Esophagus (tissue), 2 donors: ENCODE measurements at regions not wholly inside any gene's neighbourhood (a gene's known extent, or its start where the extent isn't known, plus 50 kb on each side); places are given as distances from the start of the nearest gene placed in this dataset.

Experiments used
- H3K27ac ChIP-seq, 2 donors: one replicate each; pipeline ENCODE4 v1.5.1; 2013; ENCODE audit warnings: low read depth in 2 of 2, mild to moderate bottlenecking in 2 of 2, inconsistent platforms in 1 of 2, low read length in 1 of 2, moderate library complexity in 1 of 2
- H3K27me3 ChIP-seq, 2 donors: one replicate each; pipeline ENCODE4 v1.6.1; 2013; ENCODE audit warnings: low read length in 2 of 2, control low read depth in 1 of 2, mild to moderate bottlenecking in 1 of 2; ENCODE audit not compliant: insufficient read depth in 2 of 2, control insufficient read depth in 1 of 2
- H3K36me3 ChIP-seq, 2 donors: one replicate each; pipeline ENCODE4 v1.6.1; 2013; ENCODE audit warnings: low read length in 1 of 2; ENCODE audit not compliant: control insufficient read depth in 2 of 2, insufficient read depth in 2 of 2
- H3K4me1 ChIP-seq, 2 donors: one replicate each; pipeline ENCODE4 v1.6.1; 2013; ENCODE audit warnings: low read length in 1 of 2; ENCODE audit not compliant: control insufficient read depth in 2 of 2, insufficient read depth in 2 of 2
- H3K4me3 ChIP-seq, 2 donors: one replicate each; pipeline ENCODE4 v1.5.1; 2013; ENCODE audit warnings: low read length in 2 of 2, mild to moderate bottlenecking in 2 of 2, low read depth in 1 of 2, moderate library complexity in 1 of 2
- H3K9me3 ChIP-seq, 2 donors: one replicate each; pipeline ENCODE4 v1.6.1; 2013; ENCODE audit warnings: mild to moderate bottlenecking in 2 of 2, low read depth in 1 of 2, low read length in 1 of 2, moderate library complexity in 1 of 2; ENCODE audit not compliant: control insufficient read depth in 2 of 2, insufficient read depth in 1 of 2
- WGBS, 2 donors: extraction: QIAGEN DNeasy Blood & Tissue Kit; methylation state at CpG; one replicate each; pipeline ENCODE4 v1.1.7; 2013; 5-methylcytosine and 5-hydroxymethylcytosine counted together
- donor health status: healthy with polysubstance abuse.
- donor health status: Bipolar disorder and iron deficiency.

GRCh38 chr22:48371391-48371790 is 1456.3 kb downstream of the BRD1 start:
- peaks cover 0 to 2% of the 10 kb centered on the region in 2 donors for H3K4me1 ChIP-seq
- WGBS, 2 donors: 54 to 55% methylated on average over 7 of the region's 7 CpGs

DNA sequence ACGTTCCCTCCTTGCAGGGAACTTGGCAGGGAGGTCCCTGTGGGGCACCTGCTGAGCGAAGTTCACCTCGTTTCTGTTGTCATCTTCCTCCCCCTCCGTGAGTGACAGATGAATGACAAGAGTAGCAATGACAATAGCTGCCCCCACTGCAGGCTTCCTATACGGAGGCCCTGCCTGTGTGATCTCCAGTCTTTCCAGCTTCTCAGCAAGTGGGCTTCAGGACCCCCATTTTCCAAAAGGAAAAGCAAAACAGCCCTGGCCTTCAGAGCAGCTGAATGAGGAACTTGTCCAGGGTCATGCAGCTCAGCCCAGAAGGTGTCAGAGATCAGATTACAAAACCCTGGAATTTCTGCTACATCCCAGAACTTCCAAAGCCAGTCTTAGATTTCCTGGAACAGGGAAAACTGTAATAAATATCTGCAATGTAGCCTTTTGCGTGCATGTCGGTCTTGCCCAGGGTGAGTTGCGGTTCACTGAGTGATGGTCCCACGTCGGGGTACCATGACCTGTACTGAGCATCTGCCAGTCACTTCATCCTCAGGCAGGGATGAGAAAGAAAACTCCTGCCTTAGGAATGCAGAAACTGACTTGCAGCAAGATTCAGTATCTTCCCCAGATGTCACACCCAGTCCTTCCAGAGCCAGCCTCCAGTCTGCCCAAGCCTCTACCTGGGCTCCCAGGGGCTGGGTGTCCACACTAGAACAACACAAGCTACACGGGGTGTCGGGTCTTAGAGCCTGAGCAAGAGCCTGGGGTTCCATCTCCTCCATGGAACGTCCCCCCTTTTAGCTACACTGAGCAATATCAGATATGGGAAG is 1457.0 kb downstream of the BRD1 start:
- H3K9me3 ChIP-seq: no peaks in the 10 kb centered on the region
- no peaks in the 10 kb centered on the region for H3K36me3 ChIP-seq
- peaks cover 0 to 2% of the 10 kb centered on the region in 2 donors for H3K4me1 ChIP-seq
- H3K27ac ChIP-seq: no peak overlapping the region
- WGBS, 2 donors: 55 to 65% methylated on average over 13 of the region's 13 CpGs
- no peak overlapping the region for H3K4me3 ChIP-seq
- H3K27me3 ChIP-seq: no peaks in the 10 kb centered on the region

More at GRCh38 chr22:48371391-48371790, 1456.3 kb downstream of the BRD1 start:
- Histone ChIP-seq H3K9me3 (no peaks in the 10 kb centered on the region), H3K27ac (no peak overlapping the region), H3K27me3 (no peaks in the 10 kb centered on the region), H3K36me3 (no peaks in the 10 kb centered on the region), H3K4me3 (no peak overlapping the region)

DNA sequence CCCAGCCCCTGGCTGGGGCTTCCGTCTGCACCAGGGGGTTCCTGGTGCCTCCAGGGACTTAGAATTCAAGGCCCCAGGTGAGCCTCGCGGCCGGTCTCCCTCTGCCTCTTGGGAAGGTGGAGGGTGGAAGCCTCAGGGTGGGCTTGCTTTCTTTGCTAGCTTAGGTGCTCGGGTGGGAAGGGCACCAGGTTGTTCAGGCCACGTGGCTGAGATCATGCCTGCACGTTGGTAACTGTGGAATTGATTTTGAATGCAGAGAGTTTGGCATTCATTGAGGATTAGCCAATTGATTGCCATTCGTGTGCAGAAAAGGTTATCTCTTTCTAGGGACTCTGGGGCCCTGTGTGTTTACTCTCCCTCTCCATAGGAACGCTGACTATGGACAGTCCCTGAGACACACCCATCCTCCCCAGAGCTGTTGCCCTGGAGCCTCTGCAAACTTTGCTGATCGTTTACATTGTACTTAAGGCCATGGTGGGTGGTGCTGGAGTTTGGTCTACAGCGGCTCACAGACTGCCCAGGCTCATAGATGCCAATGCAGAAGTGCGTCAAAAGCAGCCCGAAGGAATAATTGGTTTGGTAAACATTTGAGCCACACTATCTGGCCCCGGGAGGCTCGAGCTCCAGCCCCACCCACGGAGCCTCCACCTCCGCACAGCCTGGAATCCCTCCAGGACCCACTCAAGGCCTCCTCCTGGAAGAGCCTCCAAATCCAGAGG is 1457.7 kb downstream of the BRD1 start:
- H3K27me3 ChIP-seq: no peaks in the 10 kb centered on the region
- no peaks in the 10 kb centered on the region for H3K9me3 ChIP-seq
- peaks cover 0 to 2% of the 10 kb centered on the region in 2 donors for H3K4me1 ChIP-seq
- 22 to 30% methylated on average over 17 of the region's 17 CpGs for WGBS, 2 donors
- H3K27ac ChIP-seq: no peak overlapping the region
- no peak overlapping the region for H3K4me3 ChIP-seq
- no peaks in the 10 kb centered on the region for H3K36me3 ChIP-seq

- Histone ChIP-seq H3K27me3 (no peaks in the 10 kb centered on the region), H3K27ac (no peak overlapping the region), H3K36me3 (no peaks in the 10 kb centered on the region), H3K9me3 (no peaks in the 10 kb centered on the region), H3K4me3 (no peak overlapping the region), H3K4me1 (peaks cover 0 to 2% of the 10 kb centered on the region in 2 donors)
- WGBS, 2 donors: 83 to 84% methylated on average over 11 of the region's 11 CpGs
Measured at GRCh38 chr22:48368975-48369525, 1458.6 kb downstream of the BRD1 start.

- 84 to 86% methylated on average over 12 of the region's 12 CpGs for WGBS, 2 donors
- H3K27ac ChIP-seq: no peak overlapping the region
- H3K27me3 ChIP-seq: no peaks in the 10 kb centered on the region
- H3K4me1 ChIP-seq: peaks cover 0 to 2% of the 10 kb centered on the region in 2 donors
- no peaks in the 10 kb centered on the region for H3K36me3 ChIP-seq
- no peaks in the 10 kb centered on the region for H3K9me3 ChIP-seq
- H3K4me3 ChIP-seq: no peak overlapping the region
Measured at GRCh38 chr22:48367731-48368130, 1459.9 kb downstream of the BRD1 start.

DNA sequence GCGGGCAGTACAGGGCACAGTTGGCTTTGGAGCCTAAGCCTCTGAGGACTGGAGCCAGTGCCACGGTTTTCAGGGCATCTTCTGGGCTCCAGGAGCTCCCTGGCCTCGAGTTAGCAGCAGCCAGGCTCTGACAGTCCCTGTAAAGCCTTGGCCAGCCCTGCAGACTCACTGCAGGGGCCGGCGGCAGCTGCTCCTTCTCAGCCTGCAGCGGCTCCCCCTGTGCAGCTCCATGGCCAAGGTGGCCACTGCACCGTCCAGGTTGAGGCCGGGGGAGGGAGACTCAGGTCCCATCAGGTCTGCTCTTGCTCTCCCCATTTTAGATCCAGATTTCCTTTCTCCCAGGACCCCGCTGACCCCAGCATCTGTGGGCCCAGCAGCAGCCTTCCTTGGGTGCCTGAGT is 1461.1 kb downstream of the BRD1 start:
- WGBS, 2 donors: 68 to 77% methylated on average over 9 of the region's 9 CpGs
- H3K4me1 ChIP-seq: peaks cover 0 to 2% of the 10 kb centered on the region in 2 donors
- no peak overlapping the region for H3K4me3 ChIP-seq
- no peaks in the 10 kb centered on the region for H3K9me3 ChIP-seq
- H3K27me3 ChIP-seq: no peaks in the 10 kb centered on the region
- H3K36me3 ChIP-seq: no peaks in the 10 kb centered on the region
- no peak overlapping the region for H3K27ac ChIP-seq

DNA sequence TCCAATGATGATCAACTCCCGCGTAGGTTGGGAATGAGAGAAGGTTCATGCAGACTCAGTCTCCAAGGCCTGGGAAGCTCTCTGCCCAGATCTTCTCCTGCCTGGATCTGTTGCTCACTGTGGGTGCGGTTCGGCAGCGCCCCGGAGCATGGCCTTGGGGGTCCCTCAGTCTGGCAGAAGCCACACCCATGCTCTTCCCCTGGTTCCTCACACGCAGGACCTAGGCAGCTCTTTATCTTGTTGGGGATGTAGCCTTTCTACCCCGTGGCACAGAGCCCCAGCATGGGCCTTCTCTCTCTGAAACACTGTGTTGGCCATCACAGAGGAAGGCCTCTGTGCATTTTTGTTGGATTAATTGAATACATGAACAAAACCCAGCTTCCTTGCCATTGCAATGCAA is 1461.6 kb downstream of the BRD1 start:
- no peaks in the 10 kb centered on the region for H3K9me3 ChIP-seq
- no peak overlapping the region for H3K4me3 ChIP-seq
- 84 to 85% methylated on average over 8 of the region's 8 CpGs for WGBS, 2 donors
- no peaks in the 10 kb centered on the region for H3K36me3 ChIP-seq
- no peak overlapping the region for H3K27ac ChIP-seq
- H3K27me3 ChIP-seq: no peaks in the 10 kb centered on the region
- H3K4me1 ChIP-seq: no peaks in the 10 kb centered on the region

DNA sequence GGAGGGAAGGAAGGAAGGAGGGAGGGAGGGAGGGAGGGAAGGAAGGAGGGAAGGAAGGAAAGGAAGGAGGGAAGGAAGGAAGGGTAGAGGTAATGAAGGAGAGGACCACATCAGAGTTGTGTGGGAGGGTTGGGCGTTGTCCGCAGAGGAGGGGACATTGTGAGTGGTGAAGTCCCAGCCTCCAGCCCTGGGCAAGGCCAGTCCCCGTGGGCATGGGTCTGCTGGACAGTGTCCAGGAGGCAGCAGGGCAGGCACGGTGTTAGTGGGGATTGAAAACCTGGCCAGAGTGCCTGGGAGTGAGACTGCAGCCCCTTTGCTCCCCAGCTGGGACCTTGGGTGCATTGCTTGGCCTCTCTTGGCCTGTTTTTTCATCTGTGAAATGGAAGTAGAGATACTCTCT is 1462.3 kb downstream of the BRD1 start:
- H3K27ac ChIP-seq: no peak overlapping the region
- H3K4me1 ChIP-seq: no peaks in the 10 kb centered on the region
- H3K4me3 ChIP-seq: no peak overlapping the region
- H3K27me3 ChIP-seq: no peaks in the 10 kb centered on the region
- no peaks in the 10 kb centered on the region for H3K36me3 ChIP-seq
- no peaks in the 10 kb centered on the region for H3K9me3 ChIP-seq
- WGBS, 2 donors: 62 to 82% methylated on average over 4 of the region's 4 CpGs

- Histone ChIP-seq H3K27ac (no peak overlapping the region), H3K36me3 (no peaks in the 10 kb centered on the region), H3K4me1 (no peaks in the 10 kb centered on the region), H3K27me3 (no peaks in the 10 kb centered on the region), H3K4me3 (no peak overlapping the region), H3K9me3 (no peaks in the 10 kb centered on the region)
- 72 to 78% methylated on average over 15 of the region's 15 CpGs for WGBS, 2 donors
Measured at GRCh38 chr22:48362721-48363404, 1464.8 kb downstream of the BRD1 start.
